ENCODE measurements at regions not wholly inside any gene's neighbourhood (a gene's known extent, or its start where the extent isn't known, plus 50 kb on each side); places are given as distances from the start of the nearest gene placed in this dataset.

DNA sequence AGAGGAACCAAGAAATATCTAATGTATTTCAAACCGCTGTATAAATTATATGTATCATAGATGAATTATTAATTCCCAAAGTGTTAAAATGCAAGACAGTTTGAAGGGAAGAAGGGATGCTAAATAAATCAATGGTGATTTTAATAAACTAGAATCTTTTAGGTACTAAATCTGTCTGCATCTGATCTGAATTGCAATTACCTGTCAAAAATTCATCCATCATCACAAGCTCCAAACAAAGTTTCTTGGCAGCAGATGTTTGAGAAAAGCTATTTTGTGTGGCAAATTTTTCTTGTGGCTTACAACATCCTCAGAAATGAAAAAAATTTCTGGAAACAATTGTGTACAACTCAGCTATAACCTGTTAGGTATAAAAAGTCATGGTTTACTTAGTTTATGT is 816.0 kb upstream of the NDST4 start:
- TF ChIP-seq EP300 (IDR thresholded peaks at IDR 0.05), result no peak
- TF ChIP-seq, protein P1, sequence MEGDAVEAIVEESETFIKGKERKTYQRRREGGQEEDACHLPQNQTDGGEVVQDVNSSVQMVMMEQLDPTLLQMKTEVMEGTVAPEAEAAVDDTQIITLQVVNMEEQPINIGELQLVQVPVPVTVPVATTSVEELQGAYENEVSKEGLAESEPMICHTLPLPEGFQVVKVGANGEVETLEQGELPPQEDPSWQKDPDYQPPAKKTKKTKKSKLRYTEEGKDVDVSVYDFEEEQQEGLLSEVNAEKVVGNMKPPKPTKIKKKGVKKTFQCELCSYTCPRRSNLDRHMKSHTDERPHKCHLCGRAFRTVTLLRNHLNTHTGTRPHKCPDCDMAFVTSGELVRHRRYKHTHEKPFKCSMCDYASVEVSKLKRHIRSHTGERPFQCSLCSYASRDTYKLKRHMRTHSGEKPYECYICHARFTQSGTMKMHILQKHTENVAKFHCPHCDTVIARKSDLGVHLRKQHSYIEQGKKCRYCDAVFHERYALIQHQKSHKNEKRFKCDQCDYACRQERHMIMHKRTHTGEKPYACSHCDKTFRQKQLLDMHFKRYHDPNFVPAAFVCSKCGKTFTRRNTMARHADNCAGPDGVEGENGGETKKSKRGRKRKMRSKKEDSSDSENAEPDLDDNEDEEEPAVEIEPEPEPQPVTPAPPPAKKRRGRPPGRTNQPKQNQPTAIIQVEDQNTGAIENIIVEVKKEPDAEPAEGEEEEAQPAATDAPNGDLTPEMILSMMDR (IDR thresholded peaks at IDR 0.05), result no peak

All from suprapubic skin (tissue), 3 donors.